Brain microvascular endothelial cell (primary cell): ENCODE measurements at regions not wholly inside any gene's neighbourhood (a gene's known extent, or its start where the extent isn't known, plus 50 kb on each side); places are given as distances from the start of the nearest gene placed in this dataset.

ENCODE experiments used
- DNase-seq: peaks from one replicate; pipeline ENCODE4 v3.0.0-alpha.2; 2020
- H3K27ac ChIP-seq: fragments of 250-450 bp; sonication (Bioruptor Pico); 2 replicates; pipeline ENCODE4 v1.5.1; 2020; ENCODE audit warnings: mild to moderate bottlenecking, moderate library complexity
- H3K27me3 ChIP-seq: fragments of 250-450 bp; sonication (Bioruptor Pico); replicated peaks from 2 replicates; pipeline ENCODE4 v1.5.1; 2020; ENCODE audit warnings: mild to moderate bottlenecking
- H3K36me3 ChIP-seq: fragments of 250-450 bp; sonication (Bioruptor Pico); replicated peaks from 2 replicates; pipeline ENCODE4 v1.5.1; 2020; ENCODE audit warnings: mild to moderate bottlenecking
- H3K4me3 ChIP-seq: 2 replicates; pipeline ENCODE4 v1.5.1; 2011; ENCODE audit warnings: low read depth, mild to moderate bottlenecking, control low read depth, low read length, moderate library complexity
- CTCF ChIP-seq: IDR thresholded peaks from 2 replicates; pipeline ENCODE4 v1.5.1; 2011; ENCODE audit warnings: low read depth, mild to moderate bottlenecking, moderate library complexity, low read length, control low read depth, inconsistent platforms; ENCODE audit errors: missing control alignments
- in situ Hi-C: cut with HindIII; loops from 2 replicates; pipeline ENCODE4 v1.10.0; 2017; ENCODE audit warnings: low sequenced_read_pairs, low pct_ligation_motif_present

GRCh38 chr7:114297121-114297520 lies 117.5 kb upstream of the FOXP2 start:
- H3K27me3 ChIP-seq = no peaks in the 10 kb centered on the region
- TF ChIP-seq CTCF = no peak
- no peak overlapping the region for H3K4me3 ChIP-seq
- no peak overlapping the region for H3K27ac ChIP-seq
- no peak for DNase-seq
- H3K36me3 ChIP-seq = no peaks in the 10 kb centered on the region
- in situ Hi-C loops = no loop called here

GRCh38 chr7:114295522-114295921 lies 119.1 kb upstream of the FOXP2 start:
- no peak for TF ChIP-seq CTCF
- H3K27ac ChIP-seq = no peak overlapping the region
- H3K4me3 ChIP-seq = no peak overlapping the region
- no peaks in the 10 kb centered on the region for H3K27me3 ChIP-seq
- H3K36me3 ChIP-seq = no peaks in the 10 kb centered on the region
- in situ Hi-C loops = no loop called here
- no peak for DNase-seq

- TF ChIP-seq CTCF = no peak
- no peaks in the 10 kb centered on the region for H3K36me3 ChIP-seq
- no peak overlapping the region for H3K4me3 ChIP-seq
- no peak for DNase-seq
- in situ Hi-C loops = no loop called here
- no peaks in the 10 kb centered on the region for H3K27me3 ChIP-seq
- no peak overlapping the region for H3K27ac ChIP-seq
These were observed 120.6 kb upstream of the FOXP2 start for GRCh38 chr7:114294036-114294435.

- Histone ChIP-seq H3K27me3 (no peaks in the 10 kb centered on the region), H3K27ac (no peak overlapping the region), H3K36me3 (no peaks in the 10 kb centered on the region), H3K4me3 (no peak overlapping the region)
- peak; percentile 11 for DNase-seq
- in situ Hi-C loops = no loop called here
- TF ChIP-seq CTCF = no peak
These were observed 121.2 kb upstream of the FOXP2 start for GRCh38 chr7:114293289-114294012.

- in situ Hi-C loops = no loop called here
- Histone ChIP-seq H3K36me3 (no peaks in the 10 kb centered on the region), H3K27ac (no peak overlapping the region), H3K4me3 (no peak overlapping the region), H3K27me3 (no peaks in the 10 kb centered on the region)
- no peak for DNase-seq
- TF ChIP-seq CTCF = no peak
These were observed 134.7 kb upstream of the FOXP2 start for GRCh38 chr7:114279901-114280300.

- no peak for DNase-seq
- H3K4me3 ChIP-seq = no peak overlapping the region
- no peaks in the 10 kb centered on the region for H3K36me3 ChIP-seq
- no peak overlapping the region for H3K27ac ChIP-seq
- in situ Hi-C loops = no loop called here
- TF ChIP-seq CTCF = no peak
- no peaks in the 10 kb centered on the region for H3K27me3 ChIP-seq
These were observed 141.4 kb upstream of the FOXP2 start for GRCh38 chr7:114273218-114273617.
